ENCODE measurements at regions not wholly inside any gene's neighbourhood (a gene's known extent, or its start where the extent isn't known, plus 50 kb on each side); places are given as distances from the start of the nearest gene placed in this dataset.

- no peak for FAIRE-seq
- Histone ChIP-seq H3K27me3 (replicated peaks in 1 of 4; ENCODE audit: control insufficient read depth in 3 of 4, extremely low read depth in 1 of 4, insufficient read depth in 3 of 4, low read length in 3 of 4) (peaks cover 0 to 2% (median 0%) of the 10 kb centered on the region in 4 experiments; a peak in 1 of 7 replicates), H3K4me1 (replicated peaks in 1 of 4; ENCODE audit: control insufficient read depth in 3 of 4, insufficient read depth in 4 of 4, low read length in 3 of 4) (no peaks in the 10 kb centered on the region)
Observed at GRCh38 chr10:106474876-106475275, 689.6 kb downstream of the SORCS1 start.

More at GRCh38 chr10:106474876-106475275, 689.6 kb downstream of the SORCS1 start:
- H3K79me2 ChIP-seq (ENCODE audit: control insufficient read depth in 1 of 2, insufficient read depth in 2 of 2, low read length in 2 of 2) = no peaks in the 10 kb centered on the region
- no peak overlapping the region for H3K14ac ChIP-seq (ENCODE audit: insufficient read length)
- H4K91ac ChIP-seq (replicated peaks; ENCODE audit: insufficient read length, low read length) = no peak overlapping the region
- H2BK12ac ChIP-seq (ENCODE audit: low read depth, low read length) = no peak overlapping the region
- no peak overlapping the region for H2AFZ ChIP-seq (ENCODE audit: low read length)
- H2BK20ac ChIP-seq (ENCODE audit: low read length) = no peak overlapping the region
- no peak overlapping the region for H3K56ac ChIP-seq (replicated peaks; ENCODE audit: insufficient read length, low read depth, low read length)
- no peak overlapping the region for H3K4ac ChIP-seq (replicated peaks; ENCODE audit: insufficient read length, low read depth, low read length)
- H3K23ac ChIP-seq (ENCODE audit: insufficient read length) = no peak overlapping the region
- H3K23me2 ChIP-seq (ENCODE audit: low read depth, low read length) = no peaks in the 10 kb centered on the region
- POLR2A ChIA-PET (ENCODE audit: partially characterized antibody) = no interaction called here
- no peaks in the 10 kb centered on the region for H4K20me1 ChIP-seq (replicated peaks in 1 of 2; ENCODE audit: control insufficient read depth in 1 of 2, insufficient read depth in 2 of 2, low read length in 2 of 2)
- H3K9me3 ChIP-seq (ENCODE audit: insufficient read depth in 2 of 2, low read depth in 1 of 2, low read length in 1 of 2) = no peaks in the 10 kb centered on the region
- H3K9ac ChIP-seq (replicated peaks in 1 of 4; ENCODE audit: extremely low read depth in 1 of 4, low read depth in 3 of 4, low read length in 3 of 4) = no peak overlapping the region
- no peaks in the 10 kb centered on the region for H3K36me3 ChIP-seq (ENCODE audit: control insufficient read depth in 2 of 4, insufficient read depth in 4 of 4, low read length in 3 of 4)
- no peaks in the 10 kb centered on the region for H3K79me1 ChIP-seq (ENCODE audit: low read depth, low read length)
- no peak overlapping the region for H2AK5ac ChIP-seq (ENCODE audit: low read depth, low read length)
- no peak overlapping the region for H2BK120ac ChIP-seq (replicated peaks; ENCODE audit: low read depth, low read length)
- H3K4me2 ChIP-seq (ENCODE audit: insufficient read depth in 1 of 2, low read depth in 2 of 2, low read length in 2 of 2) = no peak overlapping the region
- no peak overlapping the region for H4K8ac ChIP-seq (ENCODE audit: extremely low read depth, insufficient read depth, low read length)
- no peak overlapping the region for H3K4me3 ChIP-seq (ENCODE audit: extremely low read depth in 1 of 4, insufficient read depth in 2 of 4, low read depth in 3 of 4, low read length in 4 of 4)
- H2BK5ac ChIP-seq (ENCODE audit: low read depth, low read length) = no peak overlapping the region
- no peak overlapping the region for H3K18ac ChIP-seq (ENCODE audit: extremely low read depth, low read length)
- H4K5ac ChIP-seq (ENCODE audit: insufficient read length, low read depth, low read length) = no peak overlapping the region
- CTCF ChIA-PET (ENCODE audit: partially characterized antibody) = interaction anchor here (1.0 kb wide), 1 partner anchor 10 kb away, joined by 3 read pairs; no protein-coding TSS in a partner anchor
- no peak overlapping the region for H2BK15ac ChIP-seq (ENCODE audit: low read length)
- H3K27ac ChIP-seq (ENCODE audit: low read depth, low read length) = no peak overlapping the region
- no peak for DNase-seq (ENCODE audit: low read depth in 1 of 2, low spot score in 2 of 2)
- TF ChIP-seq, protein P1, sequence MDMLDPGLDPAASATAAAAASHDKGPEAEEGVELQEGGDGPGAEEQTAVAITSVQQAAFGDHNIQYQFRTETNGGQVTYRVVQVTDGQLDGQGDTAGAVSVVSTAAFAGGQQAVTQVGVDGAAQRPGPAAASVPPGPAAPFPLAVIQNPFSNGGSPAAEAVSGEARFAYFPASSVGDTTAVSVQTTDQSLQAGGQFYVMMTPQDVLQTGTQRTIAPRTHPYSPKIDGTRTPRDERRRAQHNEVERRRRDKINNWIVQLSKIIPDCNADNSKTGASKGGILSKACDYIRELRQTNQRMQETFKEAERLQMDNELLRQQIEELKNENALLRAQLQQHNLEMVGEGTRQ (IDR thresholded peaks at IDR 0.05; ENCODE audit: low read length) = no peak
- no peak for TF ChIP-seq BACH1 (IDR thresholded peaks at IDR 0.05; ENCODE audit: low read length)
- TF ChIP-seq RAD21 (IDR thresholded peaks at IDR 0.05 in 1 of 2, conservative IDR thresholded peaks at IDR 0.05 in 1 of 2; ENCODE audit: low read depth in 2 of 2, low read length in 2 of 2) = no peak
- TF ChIP-seq KDM4A (IDR thresholded peaks at IDR 0.05; ENCODE audit: low read depth, low read length, severe bottlenecking) = no peak
- TF ChIP-seq ATF2 (IDR thresholded peaks at IDR 0.05; ENCODE audit: low read length) = no peak
- no peak for TF ChIP-seq GTF2F1 (IDR thresholded peaks at IDR 0.05; ENCODE audit: borderline replicate concordance, low read depth, low read length)
- TF ChIP-seq BRCA1 (IDR thresholded peaks at IDR 0.05; ENCODE audit: low read depth, low read length) = no peak
- TF ChIP-seq CBX8 (IDR thresholded peaks at IDR 0.05; ENCODE audit: borderline replicate concordance, low read depth, low read length) = no peak
- TF ChIP-seq RNF2 (IDR thresholded peaks at IDR 0.05; ENCODE audit: borderline replicate concordance, low read depth, low read length, missing control alignments, poor library complexity, severe bottlenecking) = no peak
- no peak for TF ChIP-seq GABPA (IDR thresholded peaks at IDR 0.05; ENCODE audit: borderline replicate concordance, insufficient read depth, low read length)
